HG03045 (cell line): ENCODE measurements at regions not wholly inside any gene's neighbourhood (a gene's known extent, or its start where the extent isn't known, plus 50 kb on each side); places are given as distances from the start of the nearest gene placed in this dataset.

Experiments
- ATAC-seq: cut with Tn5 transposase; IDR thresholded peaks from one replicate; pipeline ENCODE4 v1.9.1; 2021; ENCODE audit warnings: mild to moderate bottlenecking, moderate library complexity; ENCODE audit not compliant: unreplicated experiment

DNA sequence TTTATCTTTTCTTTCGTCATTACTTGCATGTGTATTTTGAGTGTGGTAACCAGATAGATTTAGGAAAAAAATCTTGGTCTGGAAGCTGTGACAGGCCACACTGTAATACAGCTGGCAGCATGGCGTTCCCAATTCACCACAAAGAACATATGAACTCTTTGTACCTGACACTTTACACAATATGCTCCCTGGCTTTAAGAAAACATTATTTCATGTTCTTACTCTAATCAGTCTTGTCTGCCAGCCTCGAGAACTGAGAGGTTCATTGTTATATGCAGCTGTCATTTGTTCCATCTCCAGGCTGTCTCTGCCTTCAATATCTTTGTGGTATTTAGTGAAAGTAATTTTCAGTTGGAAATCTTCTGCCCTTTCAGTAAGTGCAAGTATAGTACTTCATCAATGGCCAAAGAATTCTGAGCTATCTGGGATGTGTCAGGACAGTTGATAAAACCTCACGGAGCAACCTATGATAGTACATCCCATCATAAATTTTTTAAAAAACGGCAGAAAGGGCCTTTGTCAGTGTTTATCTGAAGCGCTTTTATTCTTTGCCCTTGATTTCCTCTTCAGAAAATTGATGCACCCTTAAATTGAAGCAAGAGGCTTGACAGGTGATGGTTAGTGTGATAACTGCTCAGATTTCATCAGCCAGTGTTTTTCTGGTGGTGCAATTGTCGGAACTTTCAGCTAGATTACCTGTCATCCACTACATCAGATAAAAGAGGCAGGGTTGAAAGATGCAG, 146.3 kb upstream of the SP8 start:
- no peak for ATAC-seq

GRCh38 chr7:20945451-20945850, 158.8 kb upstream of the SP8 start:
- no peak for ATAC-seq

DNA sequence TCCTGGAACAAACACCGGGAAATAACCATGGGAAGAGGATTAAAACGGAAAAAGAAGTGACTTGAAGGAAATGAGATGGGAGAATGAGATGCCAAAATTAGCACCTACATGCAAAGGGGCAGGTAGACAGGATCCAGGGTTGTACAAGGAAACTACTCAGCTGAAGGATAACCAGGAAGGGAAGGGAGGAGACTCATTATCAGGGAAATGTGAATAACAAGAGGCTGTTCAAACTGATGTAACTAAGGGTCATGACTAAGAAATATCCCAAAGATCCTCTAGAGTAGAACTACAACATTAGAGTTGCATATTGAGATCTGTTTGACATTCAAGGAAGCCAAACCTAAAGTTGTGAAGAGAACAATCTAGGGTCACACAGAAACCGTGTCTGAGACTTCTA, 166.2 kb upstream of the SP8 start:
- ATAC-seq, result no peak

DNA sequence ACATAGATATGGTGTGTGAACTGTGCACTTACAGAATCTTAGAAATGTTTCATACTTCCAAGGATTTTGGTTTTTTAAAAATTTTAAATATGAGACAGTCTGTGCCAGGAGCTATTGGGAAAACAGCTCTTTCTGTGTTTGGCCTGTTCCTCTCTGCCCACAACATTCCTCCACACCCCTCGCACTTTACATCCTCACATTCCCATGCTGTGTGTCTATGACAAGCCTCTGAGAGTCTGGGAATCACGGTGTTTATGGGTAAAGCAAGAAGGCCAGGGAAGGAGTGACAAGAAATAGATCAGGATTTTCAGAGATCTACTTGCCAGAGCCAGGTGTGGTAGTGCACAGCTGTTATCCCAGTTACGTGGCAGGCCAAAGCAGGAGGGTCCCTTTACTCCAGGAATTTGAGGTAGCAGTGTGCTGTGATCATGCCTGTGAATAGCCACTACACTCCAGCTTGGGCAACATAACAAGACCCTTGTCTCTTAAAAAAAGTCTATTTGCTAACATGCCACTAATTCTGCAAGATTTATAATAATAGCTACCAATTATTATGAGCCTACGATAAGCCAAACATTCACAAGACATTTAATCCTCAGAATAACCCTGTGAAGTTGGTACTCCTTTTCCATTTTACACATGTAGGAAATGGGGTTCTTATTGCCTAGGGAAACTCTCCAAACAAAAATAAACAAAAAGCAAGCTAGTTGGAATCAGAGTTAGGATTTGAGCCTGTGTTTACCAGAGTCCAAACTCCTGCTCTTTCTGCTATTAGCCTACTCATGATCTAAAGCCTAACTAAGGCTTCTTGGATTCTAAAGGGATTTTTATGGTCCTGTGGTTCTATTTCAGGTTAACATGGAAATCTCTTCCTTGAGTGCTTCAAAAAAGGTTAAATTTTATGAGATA, 168.3 kb upstream of the SP8 start:
- no peak for ATAC-seq

DNA sequence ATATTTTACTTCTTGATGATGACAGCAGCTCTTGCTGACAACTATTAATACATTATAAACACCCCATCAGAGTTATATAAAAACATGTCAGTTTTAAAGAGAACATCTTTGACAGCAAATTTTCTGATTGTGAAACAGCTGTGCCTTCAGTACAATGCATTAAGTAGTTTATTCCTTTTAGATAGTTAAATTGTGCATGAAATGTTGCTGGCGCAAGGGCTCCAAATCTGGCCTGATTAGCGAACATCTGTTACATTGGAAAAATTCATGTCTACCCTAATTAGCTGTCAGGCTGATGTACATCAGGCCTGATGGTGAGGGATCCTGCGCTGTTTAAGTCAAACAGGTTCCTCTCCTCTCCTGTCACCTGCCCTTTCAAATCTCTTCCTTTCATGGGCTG, 171.9 kb upstream of the SP8 start:
- no peak for ATAC-seq

- no peak for ATAC-seq
Measured at GRCh38 chr7:20959281-20959680, 172.6 kb upstream of the SP8 start.

- no peak for ATAC-seq
Measured at GRCh38 chr7:20963556-20964280, 177.0 kb upstream of the SP8 start.

- ATAC-seq, result no peak
Measured at GRCh38 chr7:20964281-20964918, 177.7 kb upstream of the SP8 start.

DNA sequence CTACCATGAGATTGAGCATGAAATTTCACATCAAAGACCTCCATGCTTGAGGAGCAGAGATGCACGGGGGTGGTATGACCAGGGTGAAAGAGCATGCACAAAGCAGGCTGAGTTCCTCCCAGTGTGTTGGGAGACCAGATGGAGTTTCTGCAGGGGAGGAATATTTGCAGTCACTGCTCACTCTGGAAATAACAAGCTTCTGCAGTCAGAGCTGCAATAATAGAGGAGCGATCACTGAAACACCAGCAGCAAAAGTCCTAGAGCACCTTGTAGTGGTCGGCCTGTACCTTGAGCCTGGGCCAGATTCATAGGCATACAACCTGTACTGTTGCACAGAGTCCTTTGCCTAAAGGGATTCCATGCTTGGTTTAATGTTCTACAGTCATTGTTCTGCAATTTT, 184.5 kb upstream of the SP8 start:
- ATAC-seq, result no peak

DNA sequence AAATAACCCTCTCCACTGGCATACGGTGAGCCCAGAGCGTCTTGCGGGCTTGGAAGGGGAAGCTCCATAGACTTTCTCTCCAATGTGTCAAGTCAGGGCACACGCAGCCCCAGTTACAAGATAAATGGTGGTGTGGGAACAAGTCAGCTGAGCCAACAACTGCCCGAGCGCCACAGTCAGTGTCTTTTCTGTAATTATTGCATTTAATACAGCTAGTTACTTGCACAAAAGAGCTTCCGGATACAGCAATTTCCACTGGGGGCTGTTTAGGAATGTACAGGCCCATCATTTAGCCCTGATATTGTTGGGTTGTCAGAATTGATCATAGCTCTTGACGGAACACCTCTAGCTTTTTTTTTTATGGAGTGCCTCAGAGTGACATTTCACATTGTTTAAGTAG, 193.5 kb upstream of the SP8 start:
- ATAC-seq, result no peak

- ATAC-seq, result no peak
Measured at GRCh38 chr7:20980668-20981264, 194.1 kb upstream of the SP8 start.

DNA sequence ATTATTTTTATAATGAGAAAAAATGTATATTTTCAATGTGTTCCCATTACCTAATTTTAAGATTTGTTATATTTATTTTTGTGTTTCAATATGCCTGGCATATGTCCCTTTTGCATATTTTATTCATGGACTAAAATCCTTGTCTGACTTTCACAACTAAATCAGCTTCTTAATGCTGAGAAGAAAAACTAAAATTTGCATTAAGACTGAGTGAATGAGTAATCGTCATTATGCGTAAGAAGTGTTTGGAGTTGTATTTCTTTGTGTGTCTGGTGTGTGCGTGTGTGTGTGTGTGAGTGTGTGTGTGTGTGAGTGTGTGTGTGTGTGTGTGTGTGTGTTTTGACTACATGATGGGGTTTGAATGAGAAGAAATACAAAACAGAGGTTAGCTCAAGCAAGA, 201.7 kb upstream of the SP8 start:
- no peak for ATAC-seq

- no peak for ATAC-seq
Measured at GRCh38 chr7:20991544-20991943, 204.9 kb upstream of the SP8 start.

DNA sequence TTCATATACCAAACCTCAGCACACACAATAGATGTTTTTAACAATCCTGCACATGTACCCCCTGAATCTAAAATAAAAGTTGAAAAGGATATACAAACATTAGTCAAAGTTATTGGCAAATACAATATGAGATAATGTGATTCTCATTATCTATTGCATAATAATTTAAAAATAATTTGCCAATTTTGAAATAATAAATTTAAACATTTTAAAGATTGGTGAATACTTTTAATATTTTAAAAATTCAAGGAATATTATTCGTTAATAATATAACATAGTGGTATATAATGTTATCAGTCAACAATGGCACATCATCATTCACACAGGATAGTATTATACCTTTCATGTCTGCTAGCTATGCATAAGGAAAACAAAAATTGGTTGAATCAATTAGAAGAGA, 207.0 kb upstream of the SP8 start:
- ATAC-seq, result no peak

DNA sequence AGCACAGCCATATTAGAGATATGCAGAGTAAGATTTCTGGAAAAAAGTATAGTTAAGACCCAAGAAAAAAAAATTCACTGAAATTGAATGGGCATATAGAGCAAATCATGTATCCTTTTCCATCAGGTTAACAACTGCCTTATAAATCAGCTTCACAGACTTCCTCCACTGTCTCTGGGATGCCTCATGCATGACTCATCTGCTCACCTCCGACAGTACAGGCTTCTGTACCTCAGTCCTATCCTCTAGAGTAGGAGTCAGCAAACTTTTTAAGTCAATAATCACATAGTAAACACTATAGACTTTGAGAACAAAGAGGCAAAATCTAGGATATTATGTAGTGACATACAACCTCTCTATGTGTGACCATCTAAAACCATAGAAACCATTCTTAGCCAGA, 211.6 kb upstream of the SP8 start:
- ATAC-seq, result no peak

- no peak for ATAC-seq
Measured at GRCh38 chr7:21011153-21011552, 224.5 kb upstream of the SP8 start.

DNA sequence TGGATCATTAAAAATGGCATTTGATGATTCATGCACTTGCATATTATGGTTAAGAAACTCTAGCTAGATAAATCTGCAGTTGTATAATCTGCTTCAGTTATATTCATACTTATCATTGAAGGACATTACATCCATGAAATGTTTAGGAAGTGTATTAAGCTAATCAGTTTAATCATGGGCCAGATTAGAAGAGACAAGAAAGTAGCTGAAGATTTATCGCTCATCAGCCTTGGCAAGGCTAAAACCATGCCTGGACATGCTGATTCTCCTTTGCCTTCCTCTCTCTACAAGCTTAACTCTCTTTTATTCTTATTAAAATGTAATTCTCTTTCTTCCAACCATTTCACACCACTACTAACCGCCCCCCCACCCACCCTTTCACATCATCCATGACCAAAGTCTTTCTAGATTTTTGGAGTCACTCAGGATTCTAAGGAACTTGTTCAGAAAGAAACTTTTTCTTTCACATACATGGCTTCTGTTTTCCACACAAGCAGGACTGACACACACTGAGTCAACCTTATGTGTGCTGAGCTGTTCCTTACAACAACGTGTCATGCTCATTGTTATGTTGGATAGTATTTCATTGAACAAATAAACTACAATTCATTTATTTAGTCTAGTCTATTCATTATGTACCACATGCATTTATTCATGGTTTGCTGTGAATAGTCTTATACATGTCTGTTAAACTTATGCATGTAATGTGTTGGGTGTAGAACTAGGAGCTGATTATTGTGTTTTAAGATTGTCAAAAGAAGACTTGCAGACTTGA, 227.3 kb upstream of the SP8 start:
- ATAC-seq, result no peak

DNA sequence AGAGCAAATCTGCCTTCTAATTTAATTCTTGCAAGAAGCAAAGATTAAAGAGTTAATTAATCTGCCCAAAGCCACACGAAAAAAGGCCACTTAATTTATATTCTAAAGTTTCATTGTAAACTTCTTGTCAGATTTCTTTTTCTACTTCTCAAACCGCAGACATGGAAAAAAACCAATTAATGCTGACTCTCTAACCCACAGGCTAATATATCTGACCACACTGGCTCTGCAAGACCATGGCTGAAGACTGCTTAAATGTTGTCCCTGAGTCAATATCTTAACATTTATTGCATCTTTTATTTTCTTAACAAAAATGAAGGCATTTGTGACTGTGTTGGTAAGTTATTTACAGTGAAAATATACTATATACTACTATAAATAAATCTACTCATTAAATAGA, 234.0 kb upstream of the SP8 start:
- no peak for ATAC-seq

DNA sequence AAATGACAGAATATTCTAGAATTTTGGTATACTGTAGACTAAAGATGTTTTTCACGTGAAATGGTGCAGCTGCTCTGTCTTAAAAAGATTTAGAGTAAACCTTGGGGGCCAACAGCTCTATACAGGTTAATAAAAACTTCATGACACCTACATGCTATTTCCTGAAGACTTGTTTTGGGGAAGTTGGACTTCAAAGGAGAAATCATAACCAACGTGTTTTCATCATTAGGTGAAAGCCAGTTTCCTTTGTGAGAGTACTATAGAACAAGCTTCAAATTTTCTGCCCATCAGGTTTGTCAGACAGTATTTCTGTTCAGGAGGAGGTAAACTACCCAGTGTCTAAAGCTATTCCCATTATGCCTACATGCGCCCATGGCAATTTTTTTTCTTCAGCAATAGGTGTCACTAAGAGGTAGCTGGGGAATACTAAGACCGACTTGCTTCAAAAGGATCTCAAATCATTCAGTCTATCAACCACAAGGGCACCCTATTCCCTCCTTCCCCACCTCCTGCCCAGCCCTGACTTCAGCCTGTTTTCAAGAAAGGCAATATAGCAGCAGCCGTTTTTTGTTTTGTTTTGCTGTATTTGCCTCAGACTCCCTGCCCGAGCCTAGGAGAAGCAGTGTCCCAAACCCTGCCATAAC, 237.3 kb upstream of the SP8 start:
- no peak for ATAC-seq

GRCh38 chr7:21024485-21024867, 237.8 kb upstream of the SP8 start:
- ATAC-seq, result no peak
